GM23338 (cell line): ENCODE measurements at regions not wholly inside any gene's neighbourhood (a gene's known extent, or its start where the extent isn't known, plus 50 kb on each side); places are given as distances from the start of the nearest gene placed in this dataset.

ENCODE experiments used
- ATAC-seq: fragments of 200-7000 bp; cut with Tn5 transposase; 3 replicates; pipeline ENCODE4 v1.9.1; 2020
- DNase-seq: peaks from one replicate; pipeline ENCODE4 v3.0.0-alpha.2; 2015; ENCODE audit warnings: low spot score
- H2AFZ ChIP-seq: fragments of 200-600 bp; sonication (generic); 2 replicates; pipeline ENCODE4 v1.8.0; 2016; ENCODE audit warnings: antibody characterized with exemption, mild to moderate bottlenecking, moderate library complexity
- H3F3A ChIP-seq: fragments of 200-600 bp; sonication (generic); replicated peaks from 2 replicates; pipeline ENCODE4 v1.8.0; 2017; ENCODE audit warnings: antibody characterized with exemption, mixed run types, low read depth
- H3K27ac ChIP-seq: fragments of 200-600 bp; sonication (generic); 2 replicates; pipeline ENCODE4 v1.6.1; 2016; ENCODE audit warnings: low read depth
- H3K27me3 ChIP-seq: fragments of 200-600 bp; sonication (generic); 2 replicates; pipeline ENCODE4 v1.8.0; 2016; ENCODE audit warnings: mild to moderate bottlenecking, mixed run types, moderate library complexity; ENCODE audit not compliant: insufficient read depth
- H3K36me3 ChIP-seq: fragments of 200-600 bp; sonication (generic); 2 replicates; pipeline ENCODE4 v1.8.0; 2016; ENCODE audit warnings: mild to moderate bottlenecking; ENCODE audit not compliant: insufficient read depth
- H3K4me1 ChIP-seq: fragments of 200-600 bp; sonication (generic); 2 replicates; pipeline ENCODE4 v1.8.0; 2016; ENCODE audit warnings: mild to moderate bottlenecking, moderate library complexity; ENCODE audit not compliant: insufficient read depth
- H3K4me2 ChIP-seq: fragments of 200-600 bp; sonication (generic); 2 replicates; pipeline ENCODE4 v1.7.1; 2017; ENCODE audit warnings: mixed run types
- H3K4me3 ChIP-seq: fragments of 200-600 bp; sonication (generic); 2 replicates; pipeline ENCODE4 v1.6.1; 2016; ENCODE audit warnings: mixed run types
- H3K79me2 ChIP-seq: fragments of 200-600 bp; sonication (generic); replicated peaks from 2 replicates; pipeline ENCODE4 v1.8.0; 2017; ENCODE audit warnings: mild to moderate bottlenecking; ENCODE audit not compliant: insufficient read depth
- H3K9me2 ChIP-seq: fragments of 200-600 bp; sonication (generic); 2 replicates; pipeline ENCODE4 v1.8.0; 2017; ENCODE audit not compliant: insufficient read depth
- H4K20me1 ChIP-seq: fragments of 200-600 bp; sonication (generic); replicated peaks from 2 replicates; pipeline ENCODE4 v1.8.0; 2017; ENCODE audit warnings: mild to moderate bottlenecking; ENCODE audit not compliant: insufficient read depth
- H3K27ac Mint-ChIP-seq: 2 replicates; pipeline ENCODE4 v1.8.0; 2020; ENCODE audit warnings: inconsistent platforms, mild to moderate bottlenecking, moderate library complexity, mixed read lengths
- H3K27me3 Mint-ChIP-seq: 3 replicates; pipeline ENCODE4 v1.8.0; 2022; ENCODE audit warnings: low read depth, mild to moderate bottlenecking, moderate library complexity, mixed read lengths, inconsistent platforms; ENCODE audit not compliant: insufficient read depth, poor library complexity
- H3K36me3 Mint-ChIP-seq: 3 replicates; pipeline ENCODE4 v1.8.0; 2021; ENCODE audit warnings: low read depth, mild to moderate bottlenecking, inconsistent platforms, moderate library complexity, mixed read lengths
- H3K4me1 Mint-ChIP-seq: 3 replicates; pipeline ENCODE4 v1.8.0; 2020; ENCODE audit warnings: mild to moderate bottlenecking, inconsistent platforms, mixed read lengths
- H3K4me3 Mint-ChIP-seq: 3 replicates; pipeline ENCODE4 v1.8.0; 2021; ENCODE audit warnings: moderate library complexity, mild to moderate bottlenecking, inconsistent platforms, mixed read lengths
- H3K9me3 Mint-ChIP-seq: 3 replicates; pipeline ENCODE4 v1.8.0; 2020; ENCODE audit warnings: moderate library complexity, mild to moderate bottlenecking, inconsistent platforms, mixed read lengths
- CREB1 ChIP-seq: fragments of 250-450 bp; sonication (Bioruptor Pico); IDR thresholded peaks from 2 replicates; pipeline ENCODE4 v1.5.0; 2020; ENCODE audit warnings: low read depth, mild to moderate bottlenecking, moderate library complexity
- CTCF ChIP-seq, 2 experiments: fragments of 200-600 bp in 1 of 2; sonication (generic) in 1 of 2; conservative IDR thresholded peaks; 2 replicates each; pipeline versions ENCODE4 v1.5.1 to v1.6.1; 2016 to 2017; ENCODE audit warnings: antibody characterized with exemption in 2 of 2, low read depth in 2 of 2, mild to moderate bottlenecking in 2 of 2, moderate library complexity in 1 of 2
- ETS1 ChIP-seq: IDR thresholded peaks from 2 replicates; pipeline ENCODE4 v1.6.1; 2016; ENCODE audit warnings: antibody characterized with exemption
- EZH2 ChIP-seq: fragments of 200-600 bp; sonication (generic); IDR thresholded peaks from one replicate; pipeline ENCODE4 v1.8.0; 2017; ENCODE audit warnings: antibody characterized with exemption, mild to moderate bottlenecking, low read depth; ENCODE audit not compliant: unreplicated experiment
- JUNB ChIP-seq: IDR thresholded peaks from one replicate; pipeline ENCODE4 v1.6.1; 2016; ENCODE audit warnings: antibody characterized with exemption; ENCODE audit not compliant: unreplicated experiment
- NANOG ChIP-seq: IDR thresholded peaks from 2 replicates; pipeline ENCODE4 v1.6.1; 2016; ENCODE audit warnings: antibody characterized with exemption, borderline replicate concordance
- POLR2AphosphoS5 ChIP-seq: IDR thresholded peaks from 2 replicates; pipeline ENCODE4 v1.6.1; 2016; ENCODE audit warnings: antibody characterized with exemption, low read depth
- REST ChIP-seq: IDR thresholded peaks from one replicate; pipeline ENCODE4 v1.6.1; 2018; ENCODE audit warnings: antibody characterized with exemption; ENCODE audit not compliant: unreplicated experiment
- STAT1 ChIP-seq: IDR thresholded peaks from one replicate; pipeline ENCODE4 v1.6.1; 2016; ENCODE audit warnings: antibody characterized with exemption; ENCODE audit not compliant: unreplicated experiment
- ZNF114 ChIP-seq: fragments of 250-450 bp; sonication (Bioruptor Pico); IDR thresholded peaks from 2 replicates; pipeline ENCODE4 v1.5.0; 2020; ENCODE audit warnings: mild to moderate bottlenecking, moderate library complexity
- ZNF331 ChIP-seq: fragments of 250-450 bp; sonication (Bioruptor Pico); IDR thresholded peaks from 2 replicates; pipeline ENCODE4 v1.5.0; 2020; ENCODE audit warnings: low read depth, mild to moderate bottlenecking, moderate library complexity
- ZNF462 ChIP-seq: fragments of 250-450 bp; sonication (Bioruptor Pico); IDR thresholded peaks from 2 replicates; pipeline ENCODE4 v1.5.0; 2020; ENCODE audit warnings: mild to moderate bottlenecking, moderate library complexity

DNA sequence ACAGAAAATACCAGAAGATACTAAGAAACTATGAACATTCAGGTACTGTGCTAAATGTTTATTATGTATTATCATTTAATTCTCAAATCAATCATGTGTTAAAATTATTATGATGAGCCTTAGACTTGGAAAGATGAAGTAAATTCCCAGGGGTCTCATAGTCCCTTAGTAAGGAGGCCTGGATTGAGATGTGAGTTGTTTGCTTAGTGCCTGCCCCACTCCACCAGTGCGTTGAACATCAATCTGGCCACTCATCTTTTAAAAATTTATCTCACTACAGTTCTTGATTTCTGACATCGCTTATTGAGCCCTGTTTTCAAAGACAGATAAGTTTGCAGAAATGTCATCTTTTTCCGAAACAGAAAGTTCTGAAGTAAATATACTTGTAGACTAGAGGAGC lies 618.4 kb upstream of the SEMA3D start:
- H3K36me3 ChIP-seq = no peaks in the 10 kb centered on the region
- no peaks in the 10 kb centered on the region for H3K36me3 Mint-ChIP-seq
- no peak for ATAC-seq

More for the DNA sequence above, 618.4 kb upstream of the SEMA3D start:
- H3K4me1 ChIP-seq = no peaks in the 10 kb centered on the region
- Mint-ChIP-seq H3K4me1 (no peaks in the 10 kb centered on the region), H3K4me3 (no peak overlapping the region), H3K27ac (no peak overlapping the region), H3K9me3 (no peaks in the 10 kb centered on the region), H3K27me3 (peaks cover 2% of the 10 kb centered on the region)
- H3K27ac ChIP-seq = no peak overlapping the region
- no peak overlapping the region for H2AFZ ChIP-seq
- H3K4me2 ChIP-seq = no peak overlapping the region
- no peaks in the 10 kb centered on the region for H4K20me1 ChIP-seq
- no peaks in the 10 kb centered on the region for H3K27me3 ChIP-seq
- DNase-seq = no peak
- no peak for TF ChIP-seq POLR2AphosphoS5
- no peak for TF ChIP-seq EZH2
- TF ChIP-seq JUNB = no peak
- no peak for TF ChIP-seq ZNF331
- no peak for TF ChIP-seq ETS1
- TF ChIP-seq CREB1 (CRISPR knock-in tag) = no peak
- TF ChIP-seq STAT1 = no peak
- TF ChIP-seq ZNF462 (CRISPR knock-in tag) = no peak
- TF ChIP-seq NANOG = no peak
- no peak for TF ChIP-seq REST
- TF ChIP-seq CTCF (conservative IDR thresholded peaks at IDR 0.05; ENCODE audit: low read depth in 2 of 2) = no peak
- no peak for TF ChIP-seq ZNF114 (CRISPR knock-in tag)
- H3F3A ChIP-seq = no peaks in the 10 kb centered on the region
- peaks cover 5% of the 10 kb centered on the region for H3K9me2 ChIP-seq
- no peak overlapping the region for H3K4me3 ChIP-seq
- no peaks in the 10 kb centered on the region for H3K79me2 ChIP-seq
